Dermis microvascular lymphatic vessel endothelial cell (primary cell): ENCODE measurements at regions not wholly inside any gene's neighbourhood (a gene's known extent, or its start where the extent isn't known, plus 50 kb on each side); places are given as distances from the start of the nearest gene placed in this dataset.
"Not testable (repeated sequence)": the region's sequence is repeated elsewhere in the genome, so short reads cannot be mapped to it uniquely, and the experiment has no call there.

ENCODE experiments used
- DNase-seq, 2 donors: peaks; one replicate each; pipeline versions ENCODE4 v3.0.0 to v3.0.0-alpha.2; 2010; ENCODE audit warnings: low read depth in 2 of 2

DNA sequence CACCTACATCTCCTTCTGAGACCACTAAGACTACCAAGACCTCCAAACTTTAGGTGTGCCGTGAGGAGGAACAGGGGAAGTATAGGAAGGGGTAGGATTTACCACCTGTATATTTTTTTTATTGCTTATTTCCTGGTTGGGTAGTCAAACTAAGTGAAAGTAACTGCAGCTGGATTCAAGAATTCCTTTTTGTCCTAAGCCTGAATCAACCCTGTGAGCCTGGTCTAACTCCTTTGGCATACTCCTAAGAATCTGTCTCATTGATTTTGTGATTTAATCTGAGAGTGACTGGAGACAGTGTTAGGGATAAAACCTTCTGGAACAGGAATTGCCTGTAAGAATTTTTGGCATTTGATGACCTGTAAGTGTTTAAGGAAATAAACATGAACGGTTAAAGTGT is 523.5 kb upstream of the MIR17HG start:
- no peak for DNase-seq

DNA sequence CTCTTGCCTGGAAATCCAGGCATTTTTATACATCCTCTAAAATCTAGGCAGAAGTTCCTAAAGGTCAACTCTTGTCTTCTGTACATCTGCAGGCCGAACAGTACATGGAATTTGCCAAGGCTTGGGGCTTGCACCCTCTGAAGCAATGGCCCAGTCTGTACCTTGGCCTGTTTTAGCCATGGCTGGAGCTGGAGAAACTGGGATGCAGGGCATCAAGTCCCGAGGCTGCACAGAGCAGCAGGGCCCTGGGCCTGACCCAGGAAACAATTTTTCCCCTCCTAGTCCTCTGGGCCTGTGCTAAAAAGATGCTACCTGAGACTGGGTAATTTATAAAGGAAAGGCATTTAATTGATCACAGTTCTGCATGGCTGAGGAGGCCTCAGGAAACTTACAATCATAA is 520.8 kb upstream of the MIR17HG start:
- no peak for DNase-seq

DNA sequence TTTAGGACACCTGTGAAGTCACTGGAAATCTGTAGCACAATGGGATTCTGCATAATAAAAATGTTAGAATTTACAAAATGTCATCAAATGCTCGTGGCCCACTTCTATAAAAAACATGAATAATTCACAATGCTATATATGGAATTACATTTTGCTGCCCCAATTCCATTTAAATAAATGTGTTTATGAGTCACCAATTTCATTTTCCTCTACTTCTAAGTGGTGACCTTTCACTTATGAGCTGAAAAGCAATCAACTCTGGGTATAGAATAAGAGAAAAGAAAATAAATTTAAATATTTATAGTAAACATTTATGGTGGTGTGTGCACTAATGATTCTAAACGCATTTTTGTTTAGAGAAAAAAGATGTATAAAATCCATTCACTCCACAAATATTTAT is 516.7 kb upstream of the MIR17HG start:
- DNase-seq: no peak

DNA sequence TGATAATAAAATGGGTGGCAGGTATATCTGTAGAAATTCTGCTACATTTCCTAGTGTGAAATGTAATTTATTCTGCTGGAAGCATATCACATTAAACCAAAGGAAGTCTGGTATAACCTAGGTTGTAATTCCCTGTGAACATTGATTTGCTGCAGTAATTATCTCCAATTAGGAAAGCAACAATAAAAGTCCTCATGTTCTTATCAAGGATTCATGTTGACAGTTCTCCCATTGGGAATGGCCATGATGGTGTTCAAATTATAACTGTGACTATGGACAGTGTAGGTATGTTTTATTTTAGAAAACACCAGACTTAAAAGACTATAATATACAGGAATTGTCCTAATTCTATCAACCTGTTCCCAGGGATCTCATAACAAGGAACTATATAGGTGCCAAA is 513.5 kb upstream of the MIR17HG start:
- DNase-seq: no peak

DNA sequence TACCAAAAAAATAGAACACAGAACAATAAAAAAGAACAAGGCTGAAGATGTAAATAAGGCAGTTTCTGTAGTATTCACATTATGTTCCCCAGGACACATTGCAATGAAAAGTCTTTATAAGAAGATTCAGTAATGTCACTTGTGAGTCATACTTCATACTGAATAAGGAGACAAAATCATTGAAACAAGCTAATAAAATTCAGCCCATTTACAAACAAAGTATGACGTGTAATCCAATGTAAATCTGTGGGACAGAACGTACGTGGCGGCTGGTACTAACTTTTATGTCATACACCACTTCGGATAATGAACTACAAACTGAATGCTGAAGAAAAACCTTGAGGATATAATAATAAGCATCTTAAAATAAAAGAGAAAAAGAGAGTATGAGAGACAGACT is 512.8 kb upstream of the MIR17HG start:
- DNase-seq: no peak

DNA sequence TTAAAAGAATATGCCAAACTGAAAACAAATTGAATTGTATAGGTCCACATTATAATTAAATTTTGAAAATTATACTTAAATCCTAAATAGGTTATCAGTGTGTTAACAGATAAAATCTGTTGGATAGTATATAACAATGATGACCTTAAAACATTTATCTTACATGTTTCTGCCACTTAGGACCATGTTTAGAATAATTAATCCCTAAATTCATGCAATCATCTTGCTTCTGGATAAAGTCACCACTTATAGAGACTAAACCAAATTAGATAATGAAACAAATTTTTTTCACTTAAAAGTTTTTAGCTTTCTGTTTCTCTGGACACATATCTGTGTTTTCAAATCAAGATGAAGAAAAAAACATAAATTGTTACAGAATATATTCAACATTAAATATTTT is 511.7 kb upstream of the MIR17HG start:
- DNase-seq: no peak

DNA sequence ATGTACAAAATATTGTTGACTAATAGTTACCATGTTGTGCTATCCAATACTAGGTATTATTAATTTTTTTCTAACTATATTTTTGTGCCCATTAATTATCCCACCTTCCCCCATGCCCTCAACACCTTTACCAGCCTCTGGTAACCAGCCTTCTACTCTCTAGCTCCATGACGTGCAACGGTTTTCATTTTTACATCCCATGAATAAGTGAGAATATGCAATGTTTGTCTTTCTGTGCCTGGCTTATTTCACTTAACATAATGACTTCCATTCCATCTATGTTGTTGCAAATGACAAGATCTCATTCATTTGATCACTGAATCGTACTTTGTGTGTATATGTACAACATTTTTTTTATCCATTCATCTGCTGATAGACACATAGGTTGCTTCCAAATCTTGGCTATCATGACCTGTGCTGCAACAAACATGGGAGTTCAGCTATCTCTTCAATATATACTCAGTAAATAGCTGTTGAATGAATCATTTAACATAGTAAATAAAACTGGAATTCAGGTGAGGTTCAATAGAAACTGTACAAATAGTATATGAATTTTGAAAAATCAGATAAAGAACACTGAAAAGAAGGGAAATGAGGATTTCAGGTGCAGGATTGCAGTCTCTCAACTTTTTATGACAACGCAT is 509.0 kb upstream of the MIR17HG start:
- no peak for DNase-seq

DNA sequence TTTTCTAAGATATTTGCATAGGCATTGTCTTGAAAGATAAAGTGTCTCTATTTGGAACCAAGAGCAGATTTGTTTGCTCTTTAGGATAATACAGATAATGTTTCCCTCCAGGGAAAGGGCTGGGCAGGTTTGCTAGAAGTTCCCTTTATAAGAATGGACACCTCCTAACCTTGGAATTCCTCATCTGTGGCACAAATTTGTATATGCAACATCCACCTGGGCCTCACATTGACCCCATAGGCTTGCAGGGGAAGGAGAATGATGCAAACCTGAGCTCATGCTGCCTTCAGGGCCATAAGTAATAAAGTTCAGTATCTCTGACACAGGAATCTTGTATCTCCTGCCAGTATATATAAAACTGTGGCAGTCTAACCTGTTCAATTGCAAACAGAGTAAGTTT is 508.4 kb upstream of the MIR17HG start:
- DNase-seq: no peak

DNA sequence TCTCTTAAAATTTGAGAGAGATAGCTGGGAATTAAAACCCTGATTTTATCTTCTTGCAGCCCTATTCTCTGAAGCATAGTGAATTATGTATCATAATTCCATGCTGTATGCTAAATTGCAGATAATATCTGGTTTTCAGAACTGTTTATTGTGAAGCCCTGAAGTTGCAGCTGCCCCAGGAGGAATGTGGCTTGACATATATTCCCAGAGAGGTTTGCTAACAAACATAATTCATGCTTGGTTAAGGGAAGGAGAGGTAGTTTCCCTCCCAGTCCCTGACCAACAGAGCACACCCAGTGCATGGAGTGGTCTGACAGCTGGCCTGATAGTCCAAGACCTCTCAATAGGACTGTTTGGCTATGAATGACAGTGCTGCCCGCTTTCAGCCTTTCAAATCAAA is 500.6 kb upstream of the MIR17HG start:
- no peak for DNase-seq

DNA sequence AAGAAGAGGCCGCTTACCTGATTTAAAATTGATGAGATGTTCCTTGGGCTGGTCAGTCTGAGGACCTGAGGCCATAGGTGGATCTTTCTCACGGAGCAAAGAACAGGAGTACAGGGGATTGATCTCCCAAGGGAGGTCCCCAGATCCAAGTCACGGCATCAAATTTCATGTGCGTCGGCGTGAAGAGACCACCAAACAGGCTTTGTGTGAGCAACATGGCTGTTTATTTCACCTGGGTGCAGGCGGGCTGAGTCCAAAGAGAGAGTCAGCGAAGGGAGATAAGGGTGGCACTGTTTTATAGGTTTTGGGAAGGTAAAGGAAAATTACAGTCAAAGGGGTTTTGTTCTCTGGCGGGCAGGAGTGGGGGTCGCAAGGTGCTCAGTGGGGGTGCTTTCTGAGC is 493.8 kb upstream of the MIR17HG start:
- not testable (repeated sequence) for DNase-seq

DNA sequence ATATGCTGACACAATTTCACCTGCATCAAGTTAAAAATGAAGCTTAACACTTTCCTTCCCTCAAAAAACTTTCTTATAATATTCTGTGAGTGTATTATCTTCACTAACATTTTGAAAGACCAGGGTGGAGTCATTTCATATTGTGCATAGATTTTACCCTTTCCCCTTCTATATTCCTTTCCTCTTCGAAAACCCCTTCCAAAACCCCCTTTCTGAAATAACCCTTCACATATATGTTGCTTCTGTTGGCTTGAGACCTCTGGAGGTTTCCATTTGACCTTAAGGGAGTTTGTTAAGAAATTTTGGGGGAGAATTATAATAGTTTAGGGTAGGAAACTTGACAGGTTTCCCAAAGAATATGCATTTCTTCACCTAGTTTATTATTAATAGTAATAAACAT is 489.6 kb upstream of the MIR17HG start:
- no peak for DNase-seq

DNA sequence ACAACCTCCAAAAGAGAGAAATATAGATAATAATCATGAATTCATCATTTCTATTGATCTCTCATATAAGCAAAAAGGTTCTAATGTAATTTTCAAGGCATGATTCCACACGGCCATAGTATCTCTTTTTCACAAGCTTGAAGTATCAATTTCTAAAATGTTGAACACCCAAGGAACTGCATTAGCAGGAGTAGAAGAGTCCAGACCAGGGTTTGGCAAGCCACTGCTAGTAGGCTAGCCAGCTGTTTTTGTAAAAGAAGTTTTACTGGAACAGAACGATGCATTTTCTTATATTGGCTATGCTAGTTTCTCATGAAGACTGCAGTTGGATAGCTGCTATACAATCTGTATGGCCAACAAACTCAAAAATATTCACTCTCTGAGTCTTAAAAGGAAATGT is 481.5 kb upstream of the MIR17HG start:
- DNase-seq: no peak

DNA sequence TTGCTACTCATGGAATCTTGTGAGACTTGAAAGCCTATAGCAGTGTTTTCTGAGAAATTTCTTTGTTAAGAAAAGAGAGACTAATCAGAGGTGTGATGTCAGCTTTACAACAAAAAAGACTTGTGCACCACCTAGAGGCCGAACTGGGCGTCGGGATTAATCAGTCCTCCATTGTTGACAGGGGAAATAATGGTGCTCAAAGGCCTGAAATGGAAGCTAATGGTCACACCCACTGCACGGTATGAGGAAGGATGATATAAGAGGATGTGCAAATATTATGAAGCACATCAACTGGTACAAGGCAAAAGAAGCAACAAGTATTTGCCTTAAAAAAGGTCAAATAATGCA is 480.2 kb upstream of the MIR17HG start:
- DNase-seq: peak; percentile 64 to 66

DNA sequence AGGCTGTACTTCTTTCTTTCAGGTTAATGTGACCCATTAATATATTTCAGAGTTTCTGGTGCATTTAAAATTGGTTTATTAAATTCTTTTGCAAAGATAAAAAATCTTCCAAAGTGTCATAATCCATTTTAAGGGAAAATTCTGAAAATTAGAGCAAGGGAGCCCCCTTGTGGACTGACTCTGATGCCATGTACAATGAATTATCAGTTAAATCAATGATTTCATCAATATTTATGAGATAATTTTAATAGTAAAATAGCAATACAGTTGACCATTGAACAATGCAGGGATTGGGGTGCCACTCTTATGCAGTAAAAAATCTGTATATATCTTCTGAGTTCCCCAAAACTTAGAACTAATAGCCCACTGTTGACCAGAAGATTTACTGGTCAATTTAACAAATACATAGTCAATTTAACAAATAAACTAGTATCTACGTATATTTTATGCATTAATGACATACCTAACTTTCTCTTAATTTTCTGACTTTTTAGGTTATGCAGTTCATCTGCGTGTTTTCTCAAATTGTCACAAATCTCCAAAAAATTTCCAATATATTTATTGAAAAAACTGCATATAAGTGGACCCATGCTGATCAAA is 479.1 kb upstream of the MIR17HG start:
- peak; percentile 12 to 36 for DNase-seq

DNA sequence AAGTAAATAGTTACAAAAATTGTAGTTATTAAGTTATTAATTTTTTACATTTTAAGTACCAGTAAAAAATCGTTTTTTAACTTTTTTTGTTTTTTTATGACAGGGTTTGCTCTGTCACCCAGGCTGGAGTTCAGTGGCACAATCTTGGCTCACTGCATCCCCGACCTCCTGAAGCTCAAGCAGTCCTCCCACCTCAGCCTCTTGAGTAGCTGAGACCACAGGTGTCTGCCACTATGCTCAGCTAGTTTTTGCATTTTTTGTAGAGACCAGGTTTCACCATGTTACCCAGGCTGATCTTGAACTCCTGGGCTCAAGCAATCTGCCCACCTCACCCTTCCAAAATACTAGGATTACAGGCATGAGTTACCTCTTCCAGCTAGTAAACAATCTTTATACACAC is 477.9 kb upstream of the MIR17HG start:
- no peak for DNase-seq

DNA sequence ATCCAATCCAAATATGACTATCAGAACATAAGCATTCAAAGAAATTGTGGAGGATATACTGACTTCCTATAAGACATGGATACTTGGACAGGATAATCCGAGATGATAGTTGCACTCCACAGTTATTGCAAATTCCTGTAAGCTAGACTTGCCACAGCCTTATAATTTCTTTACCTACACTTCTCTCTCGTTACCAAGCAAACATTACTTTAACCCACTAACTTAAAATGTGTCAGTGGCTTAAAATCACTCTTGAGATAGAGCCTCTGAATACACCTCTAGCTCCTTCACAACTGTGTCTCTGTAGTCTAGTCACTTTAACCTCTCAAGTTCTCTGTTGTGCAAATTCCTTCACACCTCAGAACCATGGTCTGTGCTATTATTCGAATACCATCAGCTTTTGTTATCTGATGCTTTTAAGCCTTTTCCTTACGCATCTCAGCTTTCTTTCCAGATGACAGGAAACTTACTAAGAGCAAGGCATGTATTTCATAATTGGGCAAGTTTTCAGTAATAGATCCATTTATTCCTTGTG is 474.9 kb upstream of the MIR17HG start:
- DNase-seq: no peak

DNA sequence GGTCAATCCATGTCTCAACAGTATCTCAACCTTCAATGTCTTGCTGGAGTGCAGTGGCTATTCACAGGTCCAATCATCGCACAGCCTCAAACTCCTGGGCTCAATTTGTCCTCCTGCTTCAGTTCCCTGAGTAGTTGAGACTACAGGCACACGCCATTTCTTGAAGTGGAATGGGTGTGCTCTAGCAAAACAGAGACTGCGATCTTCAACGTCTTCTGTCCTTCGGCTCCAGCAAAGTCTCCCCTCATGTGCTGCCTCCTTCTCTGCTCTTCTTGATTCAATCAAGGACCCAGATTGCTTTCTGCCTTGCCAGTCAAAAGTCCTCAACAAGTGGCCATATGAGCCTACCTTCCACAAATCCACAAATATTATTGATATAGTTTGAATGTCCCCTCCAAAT is 466.7 kb upstream of the MIR17HG start:
- DNase-seq: no peak

DNA sequence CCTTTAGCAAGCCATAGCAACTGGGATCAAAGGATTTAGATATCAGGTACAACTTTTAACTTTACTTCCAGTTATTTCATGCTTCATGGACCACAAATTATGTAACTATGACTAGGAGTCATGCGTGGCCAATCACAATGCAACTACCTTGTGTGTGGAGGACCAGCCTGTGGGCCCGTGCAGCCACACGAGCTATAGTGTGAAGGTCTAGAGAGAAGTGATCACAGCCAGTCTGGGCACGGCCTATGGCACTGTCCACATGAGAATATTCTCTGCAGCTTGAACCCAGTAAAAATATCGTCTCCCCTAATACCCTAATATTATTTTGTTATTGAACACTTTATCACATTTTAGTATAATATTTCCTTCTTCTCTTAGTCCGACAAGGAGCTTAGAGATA is 464.9 kb upstream of the MIR17HG start:
- DNase-seq: no peak

DNA sequence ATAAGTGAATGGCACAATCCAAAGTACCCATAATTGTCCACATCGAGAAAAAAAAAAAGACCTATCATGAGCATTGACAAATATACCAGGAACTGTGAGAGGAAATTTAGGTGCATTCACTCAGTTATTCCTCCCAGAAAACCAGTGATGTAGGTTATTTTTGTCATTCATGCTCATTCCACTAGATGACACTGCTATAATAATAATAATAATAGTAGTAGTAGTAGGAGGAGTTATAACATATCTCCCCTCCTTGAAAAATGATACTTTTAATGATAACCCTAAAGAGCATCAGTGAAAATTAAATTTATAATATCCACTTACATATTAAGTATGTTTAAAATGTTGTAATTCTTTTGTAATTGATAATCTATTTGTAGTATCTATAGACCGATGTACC is 463.9 kb upstream of the MIR17HG start:
- no peak for DNase-seq

DNA sequence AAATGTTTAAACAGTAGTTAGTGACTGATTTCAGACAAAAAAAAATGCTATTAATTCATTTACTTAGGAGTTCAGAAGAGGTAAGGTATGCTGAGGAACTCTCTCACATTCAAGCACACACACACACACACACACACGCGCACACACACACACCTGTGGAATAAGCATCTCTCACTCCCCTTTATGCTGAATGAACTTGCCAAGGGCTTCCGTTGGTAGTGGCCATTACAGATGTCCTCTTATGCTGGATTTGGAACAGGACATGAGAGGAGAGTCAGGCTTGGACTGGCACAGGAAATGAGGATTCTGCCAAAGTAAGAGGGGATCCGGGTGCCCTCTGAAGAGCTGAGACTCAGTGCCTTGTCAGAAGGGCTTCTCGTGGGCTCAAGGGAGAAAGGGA is 463.4 kb upstream of the MIR17HG start:
- no peak for DNase-seq

DNA sequence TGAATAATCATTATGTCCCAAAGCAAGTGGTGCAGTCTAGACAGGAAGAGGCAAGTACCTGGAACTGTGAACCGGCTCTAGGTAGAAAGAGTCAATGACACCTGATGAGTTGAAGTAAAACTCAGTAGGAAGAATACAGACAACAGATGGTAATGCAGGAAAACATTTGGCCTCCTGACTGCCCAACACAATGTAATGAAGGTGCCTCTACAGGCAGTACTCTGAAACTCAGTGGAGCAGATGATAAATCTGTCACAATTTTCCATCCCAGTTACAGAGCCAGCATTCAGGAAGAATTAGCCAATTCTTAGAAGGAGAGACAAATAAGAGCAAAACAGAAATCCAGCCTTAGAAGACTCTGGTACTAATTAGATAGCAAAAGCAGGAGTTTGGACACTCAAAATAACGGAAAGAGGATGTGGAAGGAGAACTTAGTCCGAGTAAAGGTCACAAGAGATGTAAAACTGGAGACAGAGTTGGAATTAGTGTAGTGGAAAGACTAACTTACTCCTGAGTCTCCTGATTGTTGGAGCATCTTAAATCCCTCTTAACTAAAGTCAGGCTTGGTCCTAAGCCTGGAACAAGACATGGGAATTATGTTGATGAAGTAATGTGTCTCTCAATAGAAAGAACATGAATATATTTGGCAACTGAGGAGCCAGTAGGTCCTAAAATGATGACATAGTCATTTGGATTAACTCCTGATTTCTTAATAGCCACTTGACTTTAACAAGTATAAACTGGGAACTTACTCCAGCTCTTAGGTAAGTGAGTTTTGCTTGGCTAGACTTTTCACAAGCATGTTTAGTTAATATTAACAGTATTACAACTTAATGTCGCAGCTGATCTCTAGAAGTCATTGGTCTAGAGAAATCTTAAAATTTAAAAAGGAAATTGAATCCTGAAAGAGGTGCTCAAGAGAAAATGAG is 457.3 kb upstream of the MIR17HG start:
- no peak for DNase-seq

DNA sequence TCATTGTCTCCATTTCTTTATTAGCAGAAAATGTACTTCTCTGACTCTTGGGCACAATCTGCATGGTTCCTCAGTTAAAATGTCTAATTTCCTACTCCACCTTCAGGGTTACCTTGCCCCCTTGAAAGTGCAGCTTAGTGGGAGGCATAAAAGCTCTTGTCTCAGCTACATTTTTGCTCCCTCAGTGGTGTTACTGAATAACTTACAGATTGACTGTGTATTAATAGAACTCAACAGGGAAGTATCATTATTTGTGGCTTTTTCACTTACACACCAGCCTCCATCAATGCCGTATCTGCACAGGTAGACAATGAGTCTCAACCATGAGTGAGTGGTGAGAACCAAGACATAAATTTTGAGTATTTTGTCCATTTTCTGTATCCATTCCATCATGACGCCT is 456.2 kb upstream of the MIR17HG start:
- DNase-seq: no peak

DNA sequence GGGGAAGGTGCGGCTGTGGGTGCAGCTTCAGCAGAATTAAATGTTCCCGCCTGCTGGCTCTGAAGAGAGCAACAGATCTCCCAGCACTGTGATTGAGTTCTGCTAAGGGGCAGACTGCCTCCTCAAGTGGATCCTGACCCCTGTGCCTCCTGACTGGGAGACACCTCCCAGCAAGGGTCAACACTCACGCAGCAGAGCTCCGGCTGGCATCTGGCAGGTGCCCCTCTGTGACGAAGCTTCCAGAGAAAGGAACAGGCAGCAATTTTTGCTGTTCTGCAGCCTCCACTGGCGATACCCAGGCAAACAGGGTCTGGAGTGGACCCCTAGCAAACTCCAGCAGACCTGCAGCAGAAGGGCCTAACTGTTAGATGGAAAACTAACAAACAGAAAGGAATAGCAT is 454.3 kb upstream of the MIR17HG start:
- not testable (repeated sequence) for DNase-seq
